ENCODE measurements at regions not wholly inside any gene's neighbourhood (a gene's known extent, or its start where the extent isn't known, plus 50 kb on each side); places are given as distances from the start of the nearest gene placed in this dataset.

GRCh38 chr21:18986197-18986596, 582.6 kb upstream of the TMPRSS15 start:
- TF ChIP-seq CTCF (conservative IDR thresholded peaks at IDR 0.05), result no peak

GRCh38 chr21:18987520-18988026, 584.0 kb upstream of the TMPRSS15 start:
- no peak for TF ChIP-seq CTCF (conservative IDR thresholded peaks at IDR 0.05)
- H3K27ac ChIP-seq, result no peak overlapping the region

More at GRCh38 chr21:18986197-18986596, 582.6 kb upstream of the TMPRSS15 start:
- no peak overlapping the region for H3K27ac ChIP-seq

- H3K27ac ChIP-seq, result no peak overlapping the region
- no peak for TF ChIP-seq CTCF (conservative IDR thresholded peaks at IDR 0.05)
Observed at GRCh38 chr21:18989953-18990495, 586.4 kb upstream of the TMPRSS15 start.

- H3K27ac ChIP-seq, result no peak overlapping the region
- TF ChIP-seq CTCF (conservative IDR thresholded peaks at IDR 0.05), result no peak
Observed at GRCh38 chr21:18991846-18992245, 588.3 kb upstream of the TMPRSS15 start.

- no peak overlapping the region for H3K27ac ChIP-seq
- no peak for TF ChIP-seq CTCF (conservative IDR thresholded peaks at IDR 0.05)
Observed at GRCh38 chr21:19010251-19010650, 606.7 kb upstream of the TMPRSS15 start.

- TF ChIP-seq CTCF (conservative IDR thresholded peaks at IDR 0.05), result no peak
- no peak overlapping the region for H3K27ac ChIP-seq
Observed at GRCh38 chr21:19010996-19011395, 607.4 kb upstream of the TMPRSS15 start.

- no peak overlapping the region for H3K27ac ChIP-seq
- TF ChIP-seq CTCF (conservative IDR thresholded peaks at IDR 0.05), result no peak
Observed at GRCh38 chr21:19011451-19011850, 607.9 kb upstream of the TMPRSS15 start.

Data from VCaP (cell line).